Uterus (tissue), 2 donors: ENCODE measurements at regions not wholly inside any gene's neighbourhood (a gene's known extent, or its start where the extent isn't known, plus 50 kb on each side); places are given as distances from the start of the nearest gene placed in this dataset.

Experiments used
- CTCF ChIP-seq, 4 experiments: fragments of 200-600 bp in 2 of 4; fragments of 450-650 bp in 2 of 4; sonication (generic) in 2 of 4; IDR thresholded peaks; one replicate each; pipeline ENCODE4 v1.5.1; 2016 to 2019; ENCODE audit warnings: antibody characterized with exemption in 4 of 4, mild to moderate bottlenecking in 2 of 4, moderate library complexity in 1 of 4
- POLR2A ChIP-seq, 2 donors: fragments of 450-650 bp; IDR thresholded peaks; one replicate each; pipeline ENCODE4 v1.6.1; 2016; ENCODE audit warnings: antibody characterized with exemption in 2 of 2, mild to moderate bottlenecking in 1 of 2, moderate library complexity in 1 of 2

- TF ChIP-seq CTCF (IDR thresholded peaks at IDR 0.05) (no peak), POLR2A (IDR thresholded peaks at IDR 0.05) (no peak)
Observed at GRCh38 chr4:127523369-127523768, 109.4 kb upstream of the INTU start.
